ENCODE measurements at regions not wholly inside any gene's neighbourhood (a gene's known extent, or its start where the extent isn't known, plus 50 kb on each side); places are given as distances from the start of the nearest gene placed in this dataset.

DNA sequence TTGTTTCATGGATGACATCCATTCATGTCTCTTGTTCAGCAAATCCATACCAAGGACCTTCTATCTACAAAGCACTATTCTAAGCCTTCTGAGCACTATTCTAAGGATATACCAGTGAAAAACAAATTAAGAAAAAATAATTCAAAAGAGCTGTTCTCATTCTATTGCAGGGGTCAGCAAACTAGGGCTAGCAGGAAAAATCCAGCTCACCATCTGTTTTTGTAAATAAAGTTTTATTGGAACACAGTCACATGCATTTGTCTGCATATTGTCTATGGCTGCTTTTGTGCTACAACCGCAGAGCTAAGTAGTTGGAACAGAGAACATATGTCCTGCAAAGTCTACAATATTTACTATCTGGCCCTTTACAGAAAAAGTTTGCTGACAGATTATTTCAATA is 222.7 kb upstream of the DYNLRB2 start:
- Mint-ChIP-seq H3K9me3 (no peaks in the 10 kb centered on the region), H3K4me1 (ENCODE audit: low read depth) (no peaks in the 10 kb centered on the region), H3K27me3 (peaks cover 7% of the 10 kb centered on the region), H3K36me3 (ENCODE audit: low read depth) (no peaks in the 10 kb centered on the region), H3K4me3 (no peak overlapping the region), H3K27ac (no peak overlapping the region)
- ChIA-PET CTCF (interaction anchor here (1.4 to 2.0 kb wide), 2 partner anchors 13 to 49 kb away, joined by 3 to 4 read pairs; no protein-coding TSS in a partner anchor), POLR2A (no interaction called here)
- no peak for ATAC-seq
- intact Hi-C loops (cut with micrococcal nuclease) = no loop called here
- TF ChIP-seq, protein P1, sequence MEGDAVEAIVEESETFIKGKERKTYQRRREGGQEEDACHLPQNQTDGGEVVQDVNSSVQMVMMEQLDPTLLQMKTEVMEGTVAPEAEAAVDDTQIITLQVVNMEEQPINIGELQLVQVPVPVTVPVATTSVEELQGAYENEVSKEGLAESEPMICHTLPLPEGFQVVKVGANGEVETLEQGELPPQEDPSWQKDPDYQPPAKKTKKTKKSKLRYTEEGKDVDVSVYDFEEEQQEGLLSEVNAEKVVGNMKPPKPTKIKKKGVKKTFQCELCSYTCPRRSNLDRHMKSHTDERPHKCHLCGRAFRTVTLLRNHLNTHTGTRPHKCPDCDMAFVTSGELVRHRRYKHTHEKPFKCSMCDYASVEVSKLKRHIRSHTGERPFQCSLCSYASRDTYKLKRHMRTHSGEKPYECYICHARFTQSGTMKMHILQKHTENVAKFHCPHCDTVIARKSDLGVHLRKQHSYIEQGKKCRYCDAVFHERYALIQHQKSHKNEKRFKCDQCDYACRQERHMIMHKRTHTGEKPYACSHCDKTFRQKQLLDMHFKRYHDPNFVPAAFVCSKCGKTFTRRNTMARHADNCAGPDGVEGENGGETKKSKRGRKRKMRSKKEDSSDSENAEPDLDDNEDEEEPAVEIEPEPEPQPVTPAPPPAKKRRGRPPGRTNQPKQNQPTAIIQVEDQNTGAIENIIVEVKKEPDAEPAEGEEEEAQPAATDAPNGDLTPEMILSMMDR (IDR thresholded peaks at IDR 0.05) = no peak
- no peak for DNase-seq

DNA sequence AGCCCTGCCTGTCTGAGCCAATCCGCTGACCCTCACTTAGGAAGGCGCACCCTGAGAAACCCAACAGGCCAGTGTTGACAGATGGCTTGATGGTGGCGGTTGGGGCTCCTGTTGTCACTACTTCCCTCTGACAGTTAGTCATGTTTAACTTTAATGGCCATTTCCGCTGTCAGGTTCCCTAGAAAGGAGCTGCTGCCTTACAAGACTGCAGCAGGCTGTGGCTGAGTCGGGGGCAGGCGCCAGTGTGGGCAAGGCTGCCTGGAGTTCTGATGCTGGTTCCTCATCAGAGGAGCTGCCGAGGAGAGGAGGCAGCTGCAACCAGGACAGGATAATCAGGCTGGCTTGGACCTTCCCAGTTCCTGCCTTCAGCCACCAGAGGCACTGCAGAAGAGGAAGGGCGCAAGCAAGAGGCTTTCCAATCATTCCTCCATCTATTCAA is 223.2 kb upstream of the DYNLRB2 start:
- ChIA-PET CTCF (interaction anchor here (1.4 to 2.0 kb wide), 2 partner anchors 13 to 50 kb away, joined by 3 to 4 read pairs; no protein-coding TSS in a partner anchor), POLR2A (no interaction called here)
- intact Hi-C loops (cut with micrococcal nuclease) = no loop called here
- no peaks in the 10 kb centered on the region for H3K36me3 Mint-ChIP-seq (ENCODE audit: low read depth)
- H3K9me3 Mint-ChIP-seq = no peaks in the 10 kb centered on the region
- no peak overlapping the region for H3K27ac Mint-ChIP-seq
- H3K27me3 Mint-ChIP-seq = peaks cover 12% of the 10 kb centered on the region
- TF ChIP-seq, protein P1 (IDR thresholded peaks at IDR 0.05) = peak; percentile 27
- H3K4me1 Mint-ChIP-seq (ENCODE audit: low read depth) = no peaks in the 10 kb centered on the region
- H3K4me3 Mint-ChIP-seq = no peak overlapping the region
- no peak for DNase-seq
- ATAC-seq = no peak

DNA sequence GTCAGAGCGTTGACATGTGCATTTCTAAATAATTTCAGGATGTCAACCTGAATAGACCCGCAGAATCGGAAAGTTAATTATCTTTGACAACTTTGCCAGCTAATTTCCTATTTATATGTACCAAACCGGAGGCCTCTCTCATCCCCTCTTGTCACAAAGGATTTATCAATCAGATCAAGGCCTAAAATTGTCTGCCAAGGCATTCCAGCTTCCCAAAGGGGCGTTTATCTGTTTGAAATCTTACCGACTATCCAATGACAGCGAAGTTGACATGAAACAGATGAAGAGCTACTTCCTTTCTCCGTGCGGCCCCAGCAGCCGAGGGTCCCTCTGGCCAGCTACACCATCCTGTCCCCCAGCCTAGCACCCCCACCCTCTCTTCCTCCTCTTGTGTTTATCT is 223.7 kb upstream of the DYNLRB2 start:
- intact Hi-C loops (cut with micrococcal nuclease) = no loop called here
- Mint-ChIP-seq H3K4me1 (ENCODE audit: low read depth) (no peaks in the 10 kb centered on the region), H3K27me3 (peaks cover 15% of the 10 kb centered on the region), H3K36me3 (ENCODE audit: low read depth) (no peaks in the 10 kb centered on the region), H3K9me3 (no peaks in the 10 kb centered on the region), H3K4me3 (no peak overlapping the region), H3K27ac (no peak overlapping the region)
- no peak for ATAC-seq
- TF ChIP-seq, protein P1 (IDR thresholded peaks at IDR 0.05) = no peak
- ChIA-PET POLR2A (no interaction called here), CTCF (interaction anchor here (1.4 kb wide), 1 partner anchor 50 kb away, joined by 3 read pairs; no protein-coding TSS in a partner anchor)
- no peak for DNase-seq

DNA sequence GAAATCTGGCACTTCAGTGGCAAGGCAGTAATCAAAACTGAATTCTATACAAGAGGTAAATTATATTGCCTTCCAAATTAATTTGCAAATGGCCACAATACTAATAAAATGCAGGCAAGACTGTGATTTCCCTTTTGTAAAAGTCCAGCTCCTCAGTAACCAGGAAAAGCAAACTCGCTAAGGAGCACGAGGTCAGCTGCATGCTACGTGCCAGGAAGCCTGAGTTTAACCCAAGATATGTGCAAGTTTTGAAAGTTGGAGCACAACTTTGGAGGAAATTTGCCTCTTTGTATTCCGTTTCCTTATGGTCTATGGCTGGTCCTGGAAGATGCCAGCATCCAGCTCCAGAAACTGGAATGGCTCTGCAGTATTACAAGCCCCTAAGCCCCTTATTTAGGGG is 226.8 kb upstream of the DYNLRB2 start:
- intact Hi-C loops (cut with micrococcal nuclease) = no loop called here
- ChIA-PET CTCF (no interaction called here), POLR2A (interaction anchor here (0.6 kb wide), 1 partner anchor 21 kb away, joined by 4 read pairs; no protein-coding TSS in a partner anchor)
- Mint-ChIP-seq H3K27me3 (peaks cover 16% of the 10 kb centered on the region), H3K4me3 (no peak overlapping the region), H3K9me3 (no peaks in the 10 kb centered on the region), H3K4me1 (ENCODE audit: low read depth) (no peaks in the 10 kb centered on the region), H3K27ac (no peak overlapping the region), H3K36me3 (ENCODE audit: low read depth) (no peaks in the 10 kb centered on the region)
- no peak for DNase-seq
- no peak for ATAC-seq
- TF ChIP-seq, protein P1 (IDR thresholded peaks at IDR 0.05) = no peak

DNA sequence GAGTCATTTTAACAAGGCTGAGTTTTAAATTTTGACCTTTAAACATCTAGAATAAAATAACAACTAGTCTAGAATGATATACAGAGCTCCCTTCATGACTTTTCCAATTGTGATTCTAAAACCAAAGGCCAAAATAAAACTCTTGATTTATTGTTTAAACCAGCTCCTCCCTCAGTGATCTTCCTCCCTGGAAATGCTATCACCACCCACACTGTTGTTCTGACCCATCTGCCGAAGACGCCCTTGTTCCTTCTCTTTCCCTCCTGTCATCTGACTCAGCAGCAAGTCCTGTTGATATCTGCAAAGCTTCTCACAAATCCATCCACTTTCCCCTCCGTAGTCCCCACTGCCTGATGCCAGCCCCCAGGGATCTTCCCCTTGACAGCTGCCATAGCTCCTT is 231.6 kb upstream of the DYNLRB2 start:
- intact Hi-C loops (cut with micrococcal nuclease) = no loop called here
- peaks cover 20% of the 10 kb centered on the region for H3K27me3 Mint-ChIP-seq
- ChIA-PET CTCF (no interaction called here), POLR2A (no interaction called here)
- TF ChIP-seq, protein P1 (IDR thresholded peaks at IDR 0.05) = no peak
- H3K27ac Mint-ChIP-seq = no peak overlapping the region
- ATAC-seq = no peak
- no peaks in the 10 kb centered on the region for H3K9me3 Mint-ChIP-seq
- no peak overlapping the region for H3K4me3 Mint-ChIP-seq
- no peak for DNase-seq
- no peaks in the 10 kb centered on the region for H3K4me1 Mint-ChIP-seq (ENCODE audit: low read depth)
- H3K36me3 Mint-ChIP-seq (ENCODE audit: low read depth) = no peaks in the 10 kb centered on the region
